ENCODE measurements at regions not wholly inside any gene's neighbourhood (a gene's known extent, or its start where the extent isn't known, plus 50 kb on each side); places are given as distances from the start of the nearest gene placed in this dataset.

DNA sequence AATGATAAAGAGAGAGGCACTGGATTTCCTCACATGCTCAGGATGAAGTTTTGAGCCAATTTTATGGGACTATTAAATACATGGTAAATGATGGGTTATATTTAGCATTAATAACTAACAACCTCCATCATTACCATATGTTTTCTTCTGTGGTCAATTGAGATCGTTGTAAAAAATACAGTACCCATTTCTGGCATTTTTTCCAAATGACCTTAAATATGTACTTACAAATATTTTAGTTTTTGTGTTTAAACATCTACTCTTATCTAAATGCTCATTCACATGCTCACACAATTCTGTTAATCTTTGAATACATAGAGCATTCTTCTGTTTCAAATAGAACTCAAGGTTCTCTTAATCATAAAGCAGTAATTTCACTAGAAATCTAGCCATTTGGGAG is 330.0 kb upstream of the BRINP3 start:
- H3K27me3 ChIP-seq (ENCODE audit: control insufficient read depth in 1 of 2, insufficient read depth in 1 of 2, low read length in 2 of 2), result no peaks in the 10 kb centered on the region
- no peaks in the 10 kb centered on the region for H3K79me1 ChIP-seq (replicated peaks; ENCODE audit: low read length, poor library complexity, severe bottlenecking)
- H3K27ac ChIP-seq (ENCODE audit: low read length, poor library complexity, severe bottlenecking), result no peak overlapping the region
- no peak overlapping the region for H2AFZ ChIP-seq (ENCODE audit: low read depth, low read length)
- no peak overlapping the region for H4K91ac ChIP-seq (ENCODE audit: low read length)
- H3K4me3 ChIP-seq (ENCODE audit: insufficient read depth in 1 of 2, low read depth in 1 of 2, low read length in 2 of 2), result no peak overlapping the region
- no peak overlapping the region for H3K4me2 ChIP-seq (ENCODE audit: low read length, poor library complexity, severe bottlenecking)
- H4K8ac ChIP-seq (ENCODE audit: low read length), result no peak overlapping the region
- no peak overlapping the region for H2BK120ac ChIP-seq (ENCODE audit: low read depth, low read length)
- H2BK15ac ChIP-seq (ENCODE audit: low read depth, poor library complexity, severe bottlenecking), result no peak overlapping the region
- H3K18ac ChIP-seq (ENCODE audit: low read depth in 1 of 2, low read length in 2 of 2), result no peak overlapping the region
- H3K14ac ChIP-seq (ENCODE audit: low read length in 2 of 2), result no peak overlapping the region
- H3K9me3 ChIP-seq (ENCODE audit: control insufficient read depth, low read length), result peaks cover 4% of the 10 kb centered on the region
- no peak overlapping the region for H2BK12ac ChIP-seq (ENCODE audit: low read length in 2 of 2)
- WGBS, result no CpG with 5 or more reads among the region's 1 CpG
- DNase-seq, result no peak
- no peak overlapping the region for H2AK5ac ChIP-seq (ENCODE audit: low read length, severe bottlenecking)
- no peaks in the 10 kb centered on the region for H3K36me3 ChIP-seq (ENCODE audit: control insufficient read depth in 1 of 2, insufficient read depth in 2 of 2, low read depth in 1 of 2, low read length in 2 of 2)
- H3K9ac ChIP-seq (ENCODE audit: low read length), result no peak overlapping the region
- H3K23ac ChIP-seq (ENCODE audit: low read length in 2 of 2), result no peak overlapping the region
- H2BK5ac ChIP-seq (ENCODE audit: low read depth, low read length, poor library complexity, severe bottlenecking), result no peak overlapping the region
- H3K4ac ChIP-seq (ENCODE audit: low read depth in 1 of 2, low read length in 2 of 2), result no peak overlapping the region
- no peaks in the 10 kb centered on the region for H3K4me1 ChIP-seq (ENCODE audit: control insufficient read depth, insufficient read depth, low read depth, low read length)

DNA sequence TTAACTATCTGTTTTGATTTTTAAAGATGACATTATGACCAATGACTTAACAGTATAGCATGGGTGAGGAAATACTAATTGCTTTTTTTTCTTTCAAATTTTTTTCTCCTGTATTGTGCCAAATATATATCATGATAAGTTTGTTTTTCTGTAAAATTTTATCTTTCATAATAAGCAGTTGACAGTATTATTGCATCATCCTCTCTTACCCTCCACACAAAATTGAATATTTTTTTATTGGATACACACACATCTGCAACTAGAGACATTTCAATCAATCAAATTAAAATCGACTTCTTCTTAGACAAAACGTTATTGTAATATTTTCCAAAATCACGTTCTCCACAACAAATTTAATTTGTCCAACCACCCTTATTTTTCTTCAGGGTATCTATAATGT is 330.4 kb upstream of the BRINP3 start:
- H2BK120ac ChIP-seq (ENCODE audit: low read depth, low read length), result no peak overlapping the region
- no peak overlapping the region for H2BK5ac ChIP-seq (ENCODE audit: low read depth, low read length, poor library complexity, severe bottlenecking)
- H2BK12ac ChIP-seq (ENCODE audit: low read length in 2 of 2), result no peak overlapping the region
- H3K4ac ChIP-seq (ENCODE audit: low read depth in 1 of 2, low read length in 2 of 2), result no peak overlapping the region
- no peak overlapping the region for H4K91ac ChIP-seq (ENCODE audit: low read length)
- no peak overlapping the region for H2AFZ ChIP-seq (ENCODE audit: low read depth, low read length)
- H2AK5ac ChIP-seq (ENCODE audit: low read length, severe bottlenecking), result no peak overlapping the region
- H3K79me1 ChIP-seq (replicated peaks; ENCODE audit: low read length, poor library complexity, severe bottlenecking), result no peaks in the 10 kb centered on the region
- DNase-seq, result no peak
- H4K8ac ChIP-seq (ENCODE audit: low read length), result no peak overlapping the region
- no peaks in the 10 kb centered on the region for H3K36me3 ChIP-seq (ENCODE audit: control insufficient read depth in 1 of 2, insufficient read depth in 2 of 2, low read depth in 1 of 2, low read length in 2 of 2)
- H3K27me3 ChIP-seq (ENCODE audit: control insufficient read depth in 1 of 2, insufficient read depth in 1 of 2, low read length in 2 of 2), result no peaks in the 10 kb centered on the region
- no peak overlapping the region for H2BK15ac ChIP-seq (ENCODE audit: low read depth, poor library complexity, severe bottlenecking)
- H3K9ac ChIP-seq (ENCODE audit: low read length), result no peak overlapping the region
- H3K14ac ChIP-seq (ENCODE audit: low read length in 2 of 2), result no peak overlapping the region
- H3K23ac ChIP-seq (ENCODE audit: low read length in 2 of 2), result no peak overlapping the region
- H3K9me3 ChIP-seq (ENCODE audit: control insufficient read depth, low read length), result peaks cover 8% of the 10 kb centered on the region
- H3K27ac ChIP-seq (ENCODE audit: low read length, poor library complexity, severe bottlenecking), result no peak overlapping the region
- no peak overlapping the region for H3K18ac ChIP-seq (ENCODE audit: low read depth in 1 of 2, low read length in 2 of 2)
- no peak overlapping the region for H3K4me3 ChIP-seq (ENCODE audit: insufficient read depth in 1 of 2, low read depth in 1 of 2, low read length in 2 of 2)
- 60% methylated on average over 3 of the region's 3 CpGs for WGBS
- no peaks in the 10 kb centered on the region for H3K4me1 ChIP-seq (ENCODE audit: control insufficient read depth, insufficient read depth, low read depth, low read length)
- H3K4me2 ChIP-seq (ENCODE audit: low read length, poor library complexity, severe bottlenecking), result no peak overlapping the region

DNA sequence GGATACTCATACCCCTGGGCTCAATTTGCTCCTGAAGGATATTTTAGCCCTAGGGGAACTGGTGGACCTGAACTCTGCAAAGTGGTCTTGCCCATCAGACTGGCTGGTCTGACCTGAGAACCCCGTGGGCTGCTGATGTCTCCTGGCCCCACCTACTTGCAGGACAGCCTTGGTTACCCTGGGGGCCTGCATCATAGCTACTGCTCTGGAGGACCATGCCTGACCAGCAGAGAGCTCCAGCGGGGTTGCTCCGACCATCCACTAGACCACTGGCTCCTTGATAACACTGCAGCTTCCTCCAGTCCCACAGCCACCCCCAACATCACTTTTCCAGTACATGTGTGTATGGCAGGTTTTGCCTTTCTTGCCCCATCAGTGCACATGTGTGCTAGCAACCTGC is 331.6 kb upstream of the BRINP3 start:
- no peak overlapping the region for H3K23ac ChIP-seq (ENCODE audit: low read length in 2 of 2)
- H3K4me1 ChIP-seq (ENCODE audit: control insufficient read depth, insufficient read depth, low read depth, low read length), result no peaks in the 10 kb centered on the region
- H3K9ac ChIP-seq (ENCODE audit: low read length), result no peak overlapping the region
- H4K91ac ChIP-seq (ENCODE audit: low read length), result no peak overlapping the region
- H2BK120ac ChIP-seq (ENCODE audit: low read depth, low read length), result no peak overlapping the region
- no peak overlapping the region for H2AFZ ChIP-seq (ENCODE audit: low read depth, low read length)
- H3K36me3 ChIP-seq (ENCODE audit: control insufficient read depth in 1 of 2, insufficient read depth in 2 of 2, low read depth in 1 of 2, low read length in 2 of 2), result no peaks in the 10 kb centered on the region
- H3K18ac ChIP-seq (ENCODE audit: low read depth in 1 of 2, low read length in 2 of 2), result no peak overlapping the region
- H4K8ac ChIP-seq (ENCODE audit: low read length), result no peak overlapping the region
- H3K14ac ChIP-seq (ENCODE audit: low read length in 2 of 2), result no peak overlapping the region
- no peak overlapping the region for H2BK15ac ChIP-seq (ENCODE audit: low read depth, poor library complexity, severe bottlenecking)
- no peaks in the 10 kb centered on the region for H3K27me3 ChIP-seq (ENCODE audit: control insufficient read depth in 1 of 2, insufficient read depth in 1 of 2, low read length in 2 of 2)
- H2BK5ac ChIP-seq (ENCODE audit: low read depth, low read length, poor library complexity, severe bottlenecking), result no peak overlapping the region
- peaks cover 12% of the 10 kb centered on the region for H3K9me3 ChIP-seq (ENCODE audit: control insufficient read depth, low read length)
- H3K79me1 ChIP-seq (replicated peaks; ENCODE audit: low read length, poor library complexity, severe bottlenecking), result no peaks in the 10 kb centered on the region
- H3K4me3 ChIP-seq (ENCODE audit: insufficient read depth in 1 of 2, low read depth in 1 of 2, low read length in 2 of 2), result no peak overlapping the region
- no peak overlapping the region for H2AK5ac ChIP-seq (ENCODE audit: low read length, severe bottlenecking)
- no peak for DNase-seq
- WGBS, result 70% methylated on average over 3 of the region's 3 CpGs
- no peak overlapping the region for H2BK12ac ChIP-seq (ENCODE audit: low read length in 2 of 2)
- no peak overlapping the region for H3K4ac ChIP-seq (ENCODE audit: low read depth in 1 of 2, low read length in 2 of 2)
- no peak overlapping the region for H3K4me2 ChIP-seq (ENCODE audit: low read length, poor library complexity, severe bottlenecking)
- H3K27ac ChIP-seq (ENCODE audit: low read length, poor library complexity, severe bottlenecking), result no peak overlapping the region

DNA sequence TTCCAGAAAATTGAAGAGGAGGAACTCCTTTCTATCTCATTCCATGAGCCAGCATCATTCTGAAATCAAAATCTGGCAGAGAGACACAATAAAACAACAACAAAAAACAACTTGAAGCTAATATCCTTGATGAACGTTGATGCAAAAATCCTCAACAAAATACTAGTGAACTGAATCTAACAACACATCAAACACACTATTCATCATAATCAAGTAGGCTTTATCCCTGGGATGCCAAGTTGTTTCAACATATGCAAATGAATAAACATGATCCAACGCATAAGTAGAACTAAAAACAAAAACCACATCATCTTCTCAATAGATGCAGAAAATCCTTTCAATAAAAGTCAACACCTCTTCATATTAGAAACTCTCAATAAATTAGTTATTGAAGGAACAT is 335.3 kb upstream of the BRINP3 start:
- H3K27ac ChIP-seq (ENCODE audit: low read length, poor library complexity, severe bottlenecking), result no peak overlapping the region
- no peaks in the 10 kb centered on the region for H3K79me1 ChIP-seq (replicated peaks; ENCODE audit: low read length, poor library complexity, severe bottlenecking)
- no peaks in the 10 kb centered on the region for H3K4me1 ChIP-seq (ENCODE audit: control insufficient read depth, insufficient read depth, low read depth, low read length)
- no peak overlapping the region for H3K9ac ChIP-seq (ENCODE audit: low read length)
- H3K4me2 ChIP-seq (ENCODE audit: low read length, poor library complexity, severe bottlenecking), result no peak overlapping the region
- H3K14ac ChIP-seq (ENCODE audit: low read length in 2 of 2), result no peak overlapping the region
- no peak overlapping the region for H2BK15ac ChIP-seq (ENCODE audit: low read depth, poor library complexity, severe bottlenecking)
- H3K36me3 ChIP-seq (ENCODE audit: control insufficient read depth in 1 of 2, insufficient read depth in 2 of 2, low read depth in 1 of 2, low read length in 2 of 2), result no peaks in the 10 kb centered on the region
- no peak overlapping the region for H2BK120ac ChIP-seq (ENCODE audit: low read depth, low read length)
- no peak overlapping the region for H2AK5ac ChIP-seq (ENCODE audit: low read length, severe bottlenecking)
- no peak overlapping the region for H3K4me3 ChIP-seq (ENCODE audit: insufficient read depth in 1 of 2, low read depth in 1 of 2, low read length in 2 of 2)
- H4K91ac ChIP-seq (ENCODE audit: low read length), result no peak overlapping the region
- no peaks in the 10 kb centered on the region for H3K27me3 ChIP-seq (ENCODE audit: control insufficient read depth in 1 of 2, insufficient read depth in 1 of 2, low read length in 2 of 2)
- H2AFZ ChIP-seq (ENCODE audit: low read depth, low read length), result no peak overlapping the region
- no peak overlapping the region for H3K18ac ChIP-seq (ENCODE audit: low read depth in 1 of 2, low read length in 2 of 2)
- peaks cover 12% of the 10 kb centered on the region for H3K9me3 ChIP-seq (ENCODE audit: control insufficient read depth, low read length)
- no peak overlapping the region for H3K4ac ChIP-seq (ENCODE audit: low read depth in 1 of 2, low read length in 2 of 2)
- DNase-seq, result no peak
- H3K23ac ChIP-seq (ENCODE audit: low read length in 2 of 2), result no peak overlapping the region
- H4K8ac ChIP-seq (ENCODE audit: low read length), result no peak overlapping the region
- no peak overlapping the region for H2BK12ac ChIP-seq (ENCODE audit: low read length in 2 of 2)
- H2BK5ac ChIP-seq (ENCODE audit: low read depth, low read length, poor library complexity, severe bottlenecking), result no peak overlapping the region
- 69% methylated on average over 2 of the region's 2 CpGs for WGBS

Measured in mesenchymal stem cell (in vitro differentiated cells and primary cell).